GM12891 (cell line): ENCODE measurements at regions not wholly inside any gene's neighbourhood (a gene's known extent, or its start where the extent isn't known, plus 50 kb on each side); places are given as distances from the start of the nearest gene placed in this dataset.

Experiments
- POLR2A ChIP-seq: IDR thresholded peaks from 2 replicates; pipeline ENCODE4 v1.6.1; 2011; ENCODE audit warnings: low read depth, low read length, control low read depth
- POLR2AphosphoS5 ChIP-seq: IDR thresholded peaks from 2 replicates; pipeline ENCODE4 v1.6.1; 2011; ENCODE audit warnings: low read depth, low read length, control low read depth
- SPI1 ChIP-seq: IDR thresholded peaks from 2 replicates; pipeline ENCODE4 v1.6.1; 2011; ENCODE audit warnings: low read depth, low read length, control low read depth
- TAF1 ChIP-seq: IDR thresholded peaks from 2 replicates; pipeline ENCODE4 v1.6.1; 2011; ENCODE audit warnings: low read depth, low read length, control low read depth

DNA sequence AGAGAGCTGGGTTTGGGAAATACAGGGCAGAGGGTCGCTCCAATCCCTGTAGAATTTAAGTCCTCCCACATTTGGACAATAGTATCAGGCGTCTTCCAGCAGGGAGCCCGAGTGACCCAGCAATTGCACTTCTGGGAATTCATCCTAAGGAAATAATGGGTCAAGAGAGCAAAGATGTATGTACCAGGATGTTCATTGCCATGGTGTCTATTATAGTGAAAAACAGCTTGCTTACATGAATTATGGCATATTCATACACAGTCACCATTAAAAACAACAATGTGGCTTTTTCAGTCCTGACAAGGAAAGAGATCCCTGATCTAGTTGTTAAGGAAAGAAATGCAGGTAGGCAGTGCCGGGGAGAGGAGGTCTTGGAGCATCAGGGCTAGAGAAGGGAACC, 167.7 kb downstream of the PJA1 start:
- no peak for TF ChIP-seq POLR2A
- no peak for TF ChIP-seq POLR2AphosphoS5
- no peak for TF ChIP-seq SPI1
- TF ChIP-seq TAF1, result no peak
